ENCODE measurements at regions not wholly inside any gene's neighbourhood (a gene's known extent, or its start where the extent isn't known, plus 50 kb on each side); places are given as distances from the start of the nearest gene placed in this dataset.
A peak's percentile ranks its signal among the peaks of the same experiment; 100 is the strongest.

DNA sequence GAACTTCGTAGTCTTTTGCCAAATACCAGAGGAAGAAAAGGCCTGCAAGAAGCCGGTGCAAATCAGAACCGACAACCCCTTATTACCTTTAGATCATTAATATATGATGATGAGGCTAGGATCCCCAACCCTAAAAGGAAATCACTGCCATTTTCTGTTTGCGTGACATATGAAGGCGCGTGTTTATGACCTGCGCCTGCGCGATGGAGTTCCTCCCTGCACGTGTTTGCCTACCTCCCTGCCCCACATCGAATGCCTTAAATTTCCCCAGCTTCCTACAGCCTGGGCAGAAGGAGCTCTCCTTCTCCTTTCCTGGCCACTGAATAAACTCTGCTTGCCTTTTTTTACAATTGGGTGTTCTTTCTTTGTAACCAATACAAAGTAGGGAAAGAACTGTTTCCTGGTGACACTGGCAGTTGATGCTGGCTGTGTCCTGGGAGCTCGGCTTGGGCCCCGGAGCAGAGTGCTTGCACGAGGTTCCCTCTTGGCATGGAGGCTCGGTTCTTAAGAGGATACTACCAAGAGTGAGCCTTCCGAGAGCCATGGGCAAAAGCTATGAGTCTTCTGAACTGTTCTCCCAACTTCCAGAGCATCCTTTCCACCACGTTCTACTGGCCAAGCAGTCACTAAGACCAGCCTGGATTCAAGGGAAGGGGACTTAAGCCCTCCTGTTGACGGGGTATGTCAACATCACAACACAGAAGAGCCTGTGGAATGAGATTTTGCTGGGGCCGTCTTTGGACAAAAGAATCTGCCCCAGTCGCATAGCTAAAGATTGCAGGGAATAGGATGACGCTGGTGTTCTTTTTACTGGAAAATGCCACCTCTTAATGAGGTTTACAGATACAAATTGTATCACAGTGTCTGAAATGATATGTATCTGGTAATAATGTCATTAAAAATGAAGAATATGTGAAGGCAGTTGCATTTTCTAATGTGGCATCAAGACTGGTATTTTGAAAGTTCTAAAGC lies 179.8 kb downstream of the SH3BP4 start:
- Histone ChIP-seq H3K9ac (ENCODE audit: low read depth, low read length) (no peak overlapping the region), H3K4me1 (ENCODE audit: control insufficient read depth, insufficient read depth, low read length) (no peaks in the 10 kb centered on the region), H3K4me3 (ENCODE audit: low read length) (no peak overlapping the region), H3K27me3 (ENCODE audit: control insufficient read depth, insufficient read depth, low read length) (peaks cover 6% of the 10 kb centered on the region), H3K4me2 (ENCODE audit: low read length) (no peak overlapping the region), H3K9me3 (replicated peaks; ENCODE audit: low read length) (no peaks in the 10 kb centered on the region), H3K36me3 (ENCODE audit: insufficient read depth, low read length) (no peaks in the 10 kb centered on the region)

- H3K36me3 ChIP-seq (ENCODE audit: insufficient read depth, low read length), result no peaks in the 10 kb centered on the region
- H3K4me2 ChIP-seq (ENCODE audit: low read length), result no peak overlapping the region
- no peak overlapping the region for H3K9ac ChIP-seq (ENCODE audit: low read depth, low read length)
- no peaks in the 10 kb centered on the region for H3K4me1 ChIP-seq (ENCODE audit: control insufficient read depth, insufficient read depth, low read length)
- no peaks in the 10 kb centered on the region for H3K9me3 ChIP-seq (replicated peaks; ENCODE audit: low read length)
- no peak overlapping the region for H3K4me3 ChIP-seq (ENCODE audit: low read length)
- H3K27me3 ChIP-seq (ENCODE audit: control insufficient read depth, insufficient read depth, low read length), result peaks cover 6% of the 10 kb centered on the region
Observed at GRCh38 chr2:235132651-235133050, 180.8 kb downstream of the SH3BP4 start.

DNA sequence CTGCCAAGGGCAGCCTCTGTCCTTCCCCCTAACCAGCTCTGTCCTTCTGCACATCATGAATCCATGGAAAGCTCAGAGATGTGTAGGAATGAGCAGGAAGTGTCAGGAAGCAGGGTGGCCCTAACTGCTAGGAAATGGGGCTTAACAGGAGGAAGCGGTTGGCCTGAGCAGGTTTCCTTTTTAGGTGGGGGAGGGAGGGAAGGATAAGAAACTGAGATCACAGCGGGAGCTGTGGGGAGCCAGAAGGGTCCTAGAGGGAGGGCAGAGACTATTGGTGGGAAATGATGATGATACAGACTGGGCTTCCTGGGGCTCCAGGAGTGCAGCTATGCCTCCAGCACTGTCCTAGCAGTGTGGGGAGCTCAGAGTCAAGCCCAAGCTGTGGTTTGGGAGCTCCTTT lies 182.0 kb downstream of the SH3BP4 start:
- no peaks in the 10 kb centered on the region for H3K36me3 ChIP-seq (ENCODE audit: insufficient read depth, low read length)
- H3K27me3 ChIP-seq (ENCODE audit: control insufficient read depth, insufficient read depth, low read length), result peaks cover 6% of the 10 kb centered on the region
- H3K4me3 ChIP-seq (ENCODE audit: low read length), result no peak overlapping the region
- no peaks in the 10 kb centered on the region for H3K4me1 ChIP-seq (ENCODE audit: control insufficient read depth, insufficient read depth, low read length)
- H3K9me3 ChIP-seq (replicated peaks; ENCODE audit: low read length), result no peaks in the 10 kb centered on the region
- no peak overlapping the region for H3K9ac ChIP-seq (ENCODE audit: low read depth, low read length)
- H3K4me2 ChIP-seq (ENCODE audit: low read length), result no peak overlapping the region

DNA sequence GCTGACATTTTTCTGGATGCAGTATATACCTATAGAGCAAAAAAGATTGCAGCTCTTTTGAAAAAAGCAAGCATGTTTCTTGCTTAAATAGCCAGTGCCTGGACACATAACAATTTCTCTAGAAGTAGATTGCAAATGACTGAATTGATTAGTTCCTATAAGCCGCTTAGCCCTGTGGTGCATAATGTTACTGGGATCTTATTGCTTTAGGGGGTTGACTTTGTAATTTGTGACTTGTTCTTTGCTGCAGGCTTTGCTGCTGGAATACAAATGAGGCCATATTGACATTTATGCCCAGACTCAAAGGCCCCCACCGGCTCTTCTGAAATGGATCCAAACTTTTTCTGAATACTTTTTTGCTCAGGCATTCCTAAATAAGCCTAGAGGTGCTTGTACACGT lies 182.6 kb downstream of the SH3BP4 start:
- H3K36me3 ChIP-seq (ENCODE audit: insufficient read depth, low read length), result no peaks in the 10 kb centered on the region
- H3K4me1 ChIP-seq (ENCODE audit: control insufficient read depth, insufficient read depth, low read length), result no peaks in the 10 kb centered on the region
- H3K27me3 ChIP-seq (ENCODE audit: control insufficient read depth, insufficient read depth, low read length), result peaks cover 6% of the 10 kb centered on the region
- H3K9me3 ChIP-seq (replicated peaks; ENCODE audit: low read length), result no peaks in the 10 kb centered on the region
- no peak overlapping the region for H3K9ac ChIP-seq (ENCODE audit: low read depth, low read length)
- no peak overlapping the region for H3K4me2 ChIP-seq (ENCODE audit: low read length)
- no peak overlapping the region for H3K4me3 ChIP-seq (ENCODE audit: low read length)

DNA sequence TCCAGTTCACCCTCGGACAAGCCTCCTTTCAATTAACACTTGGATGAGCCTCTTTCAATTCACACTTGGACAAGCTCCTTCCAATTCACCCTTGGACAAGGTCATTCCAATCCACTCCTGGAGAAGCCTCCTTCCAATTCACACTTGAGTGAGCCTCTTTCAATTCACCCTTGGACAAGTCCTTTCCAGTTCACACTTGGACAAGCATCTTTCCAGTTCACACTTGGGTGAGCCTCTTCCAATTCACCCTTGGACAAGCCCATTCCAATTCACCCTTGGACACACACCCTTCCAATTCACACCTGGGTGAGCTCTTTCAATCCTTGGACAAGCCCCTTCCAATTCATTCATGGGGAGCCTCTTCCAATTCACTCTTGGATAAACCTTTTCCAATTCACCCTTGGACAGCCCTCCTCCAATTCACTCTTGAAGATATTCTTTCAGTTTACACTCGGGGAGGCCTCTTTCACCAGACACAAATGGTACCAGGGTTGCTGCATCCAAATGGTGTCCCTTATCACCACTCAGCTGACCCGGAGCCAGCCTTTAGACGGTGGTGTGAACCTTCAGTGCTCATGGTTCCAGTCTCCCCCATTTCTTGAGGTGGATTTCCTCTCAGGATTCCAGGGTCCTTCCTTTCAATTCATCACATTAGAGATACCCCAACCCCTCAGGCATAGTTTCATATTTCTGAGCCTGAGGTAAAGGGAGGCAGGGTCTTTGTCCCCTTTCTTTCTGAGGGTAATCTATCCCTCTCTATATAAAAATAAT lies 183.6 kb downstream of the SH3BP4 start:
- H3K4me1 ChIP-seq (ENCODE audit: control insufficient read depth, insufficient read depth, low read length), result no peaks in the 10 kb centered on the region

GRCh38 chr2:235135990-235136561 lies 184.3 kb downstream of the SH3BP4 start:
- Histone ChIP-seq H3K4me1 (ENCODE audit: control insufficient read depth, insufficient read depth, low read length) (no peaks in the 10 kb centered on the region), H3K4me2 (ENCODE audit: low read length) (peak overlapping the region; percentile 45), H3K9ac (ENCODE audit: low read depth, low read length) (no peak overlapping the region)

More for the DNA sequence above, 183.6 kb downstream of the SH3BP4 start:
- Histone ChIP-seq H3K4me2 (ENCODE audit: low read length) (no peak overlapping the region), H3K4me3 (ENCODE audit: low read length) (no peak overlapping the region), H3K9ac (ENCODE audit: low read depth, low read length) (no peak overlapping the region), H3K36me3 (ENCODE audit: insufficient read depth, low read length) (no peaks in the 10 kb centered on the region), H3K9me3 (replicated peaks; ENCODE audit: low read length) (no peaks in the 10 kb centered on the region), H3K27me3 (ENCODE audit: control insufficient read depth, insufficient read depth, low read length) (peaks cover 8% of the 10 kb centered on the region)

DNA sequence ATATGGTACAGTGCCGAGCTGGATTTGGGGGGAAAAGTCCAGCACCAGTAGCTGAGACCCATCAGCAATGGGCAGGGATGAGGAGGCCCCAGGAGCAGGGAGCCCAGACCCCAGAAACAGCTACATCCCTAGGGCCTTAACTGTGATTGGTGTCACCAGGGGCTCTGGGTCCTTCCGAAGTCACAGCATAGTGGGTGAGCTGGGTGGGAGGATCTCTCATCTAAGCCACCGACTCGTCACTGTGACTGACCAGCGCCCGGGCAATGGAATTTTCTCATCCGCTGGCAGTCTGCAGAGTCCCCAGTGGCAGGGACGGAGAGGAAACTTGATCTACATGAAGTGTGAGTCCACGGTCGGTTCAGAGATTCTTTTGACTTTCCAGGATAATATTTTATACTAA lies 186.5 kb downstream of the SH3BP4 start:
- Histone ChIP-seq H3K4me3 (ENCODE audit: low read length) (no peak overlapping the region), H3K36me3 (ENCODE audit: insufficient read depth, low read length) (no peaks in the 10 kb centered on the region), H3K27me3 (ENCODE audit: control insufficient read depth, insufficient read depth, low read length) (peaks cover 16% of the 10 kb centered on the region)

More at GRCh38 chr2:235135990-235136561, 184.3 kb downstream of the SH3BP4 start:
- Histone ChIP-seq H3K9me3 (replicated peaks; ENCODE audit: low read length) (no peaks in the 10 kb centered on the region), H3K4me3 (ENCODE audit: low read length) (no peak overlapping the region), H3K36me3 (ENCODE audit: insufficient read depth, low read length) (no peaks in the 10 kb centered on the region), H3K27me3 (ENCODE audit: control insufficient read depth, insufficient read depth, low read length) (peaks cover 9% of the 10 kb centered on the region)

GRCh38 chr2:235139956-235140800 lies 188.4 kb downstream of the SH3BP4 start:
- Histone ChIP-seq H3K27me3 (ENCODE audit: control insufficient read depth, insufficient read depth, low read length) (peaks cover 20% of the 10 kb centered on the region), H3K9ac (ENCODE audit: low read depth, low read length) (no peak overlapping the region), H3K4me1 (ENCODE audit: control insufficient read depth, insufficient read depth, low read length) (no peaks in the 10 kb centered on the region), H3K36me3 (ENCODE audit: insufficient read depth, low read length) (no peaks in the 10 kb centered on the region), H3K4me2 (ENCODE audit: low read length) (no peak overlapping the region), H3K4me3 (ENCODE audit: low read length) (no peak overlapping the region), H3K9me3 (replicated peaks; ENCODE audit: low read length) (no peaks in the 10 kb centered on the region)

More for the DNA sequence above, 186.5 kb downstream of the SH3BP4 start:
- no peak overlapping the region for H3K9ac ChIP-seq (ENCODE audit: low read depth, low read length)
- H3K4me1 ChIP-seq (ENCODE audit: control insufficient read depth, insufficient read depth, low read length), result no peaks in the 10 kb centered on the region
- H3K4me2 ChIP-seq (ENCODE audit: low read length), result no peak overlapping the region
- H3K9me3 ChIP-seq (replicated peaks; ENCODE audit: low read length), result no peaks in the 10 kb centered on the region

GRCh38 chr2:235140801-235141081 lies 188.9 kb downstream of the SH3BP4 start:
- H3K4me3 ChIP-seq (ENCODE audit: low read length), result no peak overlapping the region
- H3K9ac ChIP-seq (ENCODE audit: low read depth, low read length), result no peak overlapping the region
- H3K9me3 ChIP-seq (replicated peaks; ENCODE audit: low read length), result no peaks in the 10 kb centered on the region
- H3K4me2 ChIP-seq (ENCODE audit: low read length), result no peak overlapping the region
- no peaks in the 10 kb centered on the region for H3K36me3 ChIP-seq (ENCODE audit: insufficient read depth, low read length)
- peaks cover 20% of the 10 kb centered on the region for H3K27me3 ChIP-seq (ENCODE audit: control insufficient read depth, insufficient read depth, low read length)
- no peaks in the 10 kb centered on the region for H3K4me1 ChIP-seq (ENCODE audit: control insufficient read depth, insufficient read depth, low read length)

- H3K4me1 ChIP-seq (ENCODE audit: control insufficient read depth, insufficient read depth, low read length), result no peaks in the 10 kb centered on the region
- H3K9me3 ChIP-seq (replicated peaks; ENCODE audit: low read length), result no peaks in the 10 kb centered on the region
- no peak overlapping the region for H3K4me3 ChIP-seq (ENCODE audit: low read length)
- H3K9ac ChIP-seq (ENCODE audit: low read depth, low read length), result no peak overlapping the region
- peaks cover 23% of the 10 kb centered on the region for H3K27me3 ChIP-seq (ENCODE audit: control insufficient read depth, insufficient read depth, low read length)
- no peak overlapping the region for H3K4me2 ChIP-seq (ENCODE audit: low read length)
- H3K36me3 ChIP-seq (ENCODE audit: insufficient read depth, low read length), result no peaks in the 10 kb centered on the region
Observed at GRCh38 chr2:235141411-235142128, 189.8 kb downstream of the SH3BP4 start.
